SK-N-SH (cell line): ENCODE measurements at regions not wholly inside any gene's neighbourhood (a gene's known extent, or its start where the extent isn't known, plus 50 kb on each side); places are given as distances from the start of the nearest gene placed in this dataset.

ENCODE experiments used
- CTCF ChIA-PET: fragments of 300-600, 350-600 bp; formaldehyde crosslinking; extraction: SDS; loops from one replicate; lab custom pipeline; 2021; lab: Yijun Ruan, JAX
- POLR2A ChIA-PET: fragments of 350-600 bp; sonication (Branson Sonifier 250); formaldehyde crosslinking; extraction: SDS; loops from one replicate; lab custom pipeline; 2020; ENCODE audit warnings: antibody characterized with exemption, inconsistent platforms; lab: Yijun Ruan, JAX
- DNase-seq: peaks from one replicate; pipeline ENCODE4 v3.0.0; 2012
- H2AFZ ChIP-seq: fragments of 200-600 bp; sonication (generic); 2 replicates; pipeline ENCODE4 v1.8.1; 2016; ENCODE audit warnings: antibody characterized with exemption, mild to moderate bottlenecking, low read depth
- H3F3A ChIP-seq: fragments of 200-600 bp; sonication (generic); replicated peaks from 2 replicates; pipeline ENCODE3; 2016; ENCODE audit warnings: antibody characterized with exemption, mild to moderate bottlenecking; ENCODE audit not compliant: insufficient read depth
- H3K27ac ChIP-seq, 2 experiments: fragments of 200-500 bp in 1 of 2; fragments of 200-600 bp in 1 of 2; sonication (Bioruptor generic) in 1 of 2; sonication (generic), shearing (Covaris generic) in 1 of 2; 2 replicates each; pipeline versions ENCODE4 v1.5.1 to v1.6.1; 2014 to 2016; ENCODE audit warnings: low read depth in 2 of 2, inconsistent platforms in 1 of 2, low read length in 1 of 2, mild to moderate bottlenecking in 1 of 2, mixed read lengths in 1 of 2
- H3K27me3 ChIP-seq: fragments of 200-600 bp; sonication (generic), shearing (Covaris generic); 2 replicates; pipeline ENCODE4 v1.6.1; 2016; ENCODE audit warnings: mixed run types; ENCODE audit not compliant: insufficient read depth
- H3K36me3 ChIP-seq, 2 experiments: fragments of 200-500 bp in 1 of 2; fragments of 200-600 bp in 1 of 2; sonication (Bioruptor generic) in 1 of 2; sonication (generic) in 1 of 2; replicated peaks in 1 of 2; 2 replicates each; pipeline versions ENCODE3 to v1.5.1; 2014 to 2016; ENCODE audit warnings: low read length in 1 of 2, mild to moderate bottlenecking in 1 of 2; ENCODE audit not compliant: insufficient read depth in 2 of 2, control insufficient read depth in 1 of 2
- H3K4me1 ChIP-seq, 2 experiments: fragments of 200-500 bp in 1 of 2; fragments of 200-600 bp in 1 of 2; sonication (Bioruptor generic) in 1 of 2; sonication (generic), shearing (Covaris generic) in 1 of 2; 2 replicates each; pipeline versions ENCODE4 v1.5.1 to v1.6.1; 2014 to 2016; ENCODE audit warnings: low read depth in 1 of 2, low read length in 1 of 2, mixed run types in 1 of 2; ENCODE audit not compliant: insufficient read depth in 2 of 2, control insufficient read depth in 1 of 2
- H3K4me2 ChIP-seq: fragments of 200-600 bp; sonication (generic), shearing (Covaris generic); 2 replicates; pipeline ENCODE4 v1.6.1; 2017; ENCODE audit warnings: mixed run types
- H3K4me3 ChIP-seq, 2 experiments: fragments of 200-500 bp in 1 of 2; fragments of 200-600 bp in 1 of 2; sonication (Bioruptor generic) in 1 of 2; sonication (generic), shearing (Covaris generic) in 1 of 2; 2 replicates each; pipeline versions ENCODE4 v1.5.1 to v1.8.1; 2014 to 2016; ENCODE audit warnings: low read depth in 2 of 2, inconsistent platforms in 1 of 2, low read length in 1 of 2, mild to moderate bottlenecking in 1 of 2, mixed read lengths in 1 of 2, moderate library complexity in 1 of 2
- H3K79me2 ChIP-seq: fragments of 200-600 bp; sonication (generic); 2 replicates; pipeline ENCODE4 v1.8.1; 2017; ENCODE audit warnings: mild to moderate bottlenecking; ENCODE audit not compliant: insufficient read depth
- H3K9ac ChIP-seq: fragments of 200-600 bp; sonication (generic); 2 replicates; pipeline ENCODE4 v1.6.1; 2017; ENCODE audit warnings: mixed run types
- H3K9me2 ChIP-seq: fragments of 200-600 bp; sonication (generic); 2 replicates; pipeline ENCODE4 v1.6.1; 2017; ENCODE audit warnings: mixed run types
- H3K9me3 ChIP-seq: fragments of 200-600 bp; sonication (generic); 2 replicates; pipeline ENCODE4 v1.6.1; 2017; ENCODE audit warnings: mixed run types, mild to moderate bottlenecking, moderate library complexity
- H4K20me1 ChIP-seq: fragments of 200-600 bp; sonication (generic); 2 replicates; pipeline ENCODE4 v1.6.1; 2017; ENCODE audit warnings: mild to moderate bottlenecking, mixed run types; ENCODE audit not compliant: insufficient read depth
- CHD2 ChIP-seq: fragments of 150-350 bp; IDR thresholded peaks from 2 replicates; pipeline ENCODE4 v1.6.1; 2018; ENCODE audit warnings: low read length; ENCODE audit not compliant: partially characterized antibody
- CTCF ChIP-seq: fragments of 200-600 bp; sonication (generic); IDR thresholded peaks from 2 replicates; pipeline ENCODE4 v1.6.1; 2017; ENCODE audit warnings: antibody characterized with exemption, mild to moderate bottlenecking, moderate library complexity
- EZH2phosphoT487 ChIP-seq: fragments of 200-600 bp; sonication (generic); IDR thresholded peaks from 2 replicates; pipeline ENCODE4 v1.6.1; 2017; ENCODE audit warnings: low read depth, mixed run types, mild to moderate bottlenecking, antibody characterized with exemption, moderate library complexity, borderline replicate concordance
- FOXJ3 ChIP-seq: sonication (generic); formaldehyde crosslinking; IDR thresholded peaks from 2 replicates; pipeline ENCODE4 v1.5.1; 2020; ENCODE audit warnings: mild to moderate bottlenecking, missing genetic modification reagents
- FOXM1 ChIP-seq: IDR thresholded peaks from 2 replicates; pipeline ENCODE4 v1.4.0; 2012; ENCODE audit warnings: low read depth, mild to moderate bottlenecking
- GABPA ChIP-seq: IDR thresholded peaks from 2 replicates; pipeline ENCODE4 v1.4.0; 2012; ENCODE audit warnings: low read depth, mild to moderate bottlenecking
- GATA2 ChIP-seq: sonication (generic); formaldehyde crosslinking; IDR thresholded peaks from 2 replicates; pipeline ENCODE4 v1.5.0; 2020; ENCODE audit warnings: mild to moderate bottlenecking, missing genetic modification reagents
- IRF3 ChIP-seq: fragments of 150-350 bp; IDR thresholded peaks from 2 replicates; pipeline ENCODE4 v1.6.1; 2016; ENCODE audit warnings: mild to moderate bottlenecking, low read depth, low read length
- MEF2A ChIP-seq: IDR thresholded peaks from 2 replicates; pipeline ENCODE4 v1.4.0; 2012; ENCODE audit warnings: low read depth, borderline replicate concordance
- NFIC ChIP-seq: IDR thresholded peaks from 2 replicates; pipeline ENCODE4 v1.4.0; 2012; ENCODE audit warnings: borderline replicate concordance
- NRF1 ChIP-seq: IDR thresholded peaks from 2 replicates; pipeline ENCODE4 v1.6.1; 2012; ENCODE audit warnings: low read depth, mild to moderate bottlenecking, low read length
- PBX3 ChIP-seq: IDR thresholded peaks from 2 replicates; pipeline ENCODE4; 2012
- REST ChIP-seq: IDR thresholded peaks from 2 replicates; pipeline ENCODE4 v1.6.1; 2012; ENCODE audit warnings: mild to moderate bottlenecking, low read depth, low read length, moderate library complexity
- RXRA ChIP-seq: IDR thresholded peaks from 2 replicates; pipeline ENCODE4 v1.4.0; 2012; ENCODE audit warnings: low read depth, mild to moderate bottlenecking, borderline replicate concordance
- SIN3A ChIP-seq: IDR thresholded peaks from 2 replicates; pipeline ENCODE4 v1.6.1; 2012; ENCODE audit warnings: low read depth, mild to moderate bottlenecking, low read length, moderate library complexity, borderline replicate concordance
- SMC3 ChIP-seq: IDR thresholded peaks from 2 replicates; pipeline ENCODE4 v1.6.1; 2012; ENCODE audit warnings: low read depth, low read length, improper control_type of control experiment
- TCF12 ChIP-seq: IDR thresholded peaks from 2 replicates; pipeline ENCODE4 v1.4.0; 2012
- TEAD4 ChIP-seq: IDR thresholded peaks from 2 replicates; pipeline ENCODE4 v1.4.0; 2012; ENCODE audit warnings: mild to moderate bottlenecking, borderline replicate concordance; ENCODE audit not compliant: insufficient read depth
- YY1 ChIP-seq: IDR thresholded peaks from 2 replicates; pipeline ENCODE4 v1.4.0; 2012; ENCODE audit warnings: low read depth, mild to moderate bottlenecking
- ZBTB33 ChIP-seq: IDR thresholded peaks from 2 replicates; pipeline ENCODE4 v1.4.0; 2012; ENCODE audit warnings: low read depth, borderline replicate concordance
- WGBS: methylation state at CpG from one replicate; pipeline ENCODE4 v1.1.6; 2017; ENCODE audit warnings: low lambda C conversion rate; 5-methylcytosine and 5-hydroxymethylcytosine counted together

GRCh38 chr4:25567253-25567652, 88.4 kb upstream of the SLC34A2 start (continued):
- no peak for TF ChIP-seq REST
- no peak for TF ChIP-seq CTCF
- TF ChIP-seq SMC3: no peak
- TF ChIP-seq GABPA: no peak
- TF ChIP-seq FOXJ3 (CRISPR knock-in tag): no peak
- no peak for TF ChIP-seq NRF1

- 31% methylated on average over 6 of the region's 6 CpGs for WGBS
- CTCF ChIA-PET: interaction anchor here (1.7 kb wide), 1 partner anchor 128 kb away, joined by 4 read pairs; no protein-coding TSS in a partner anchor
- no peaks in the 10 kb centered on the region for H3K36me3 ChIP-seq
- H3F3A ChIP-seq: no peaks in the 10 kb centered on the region
- no peaks in the 10 kb centered on the region for H3K4me1 ChIP-seq
- no peak overlapping the region for H3K9ac ChIP-seq
- no peaks in the 10 kb centered on the region for H3K9me2 ChIP-seq
- POLR2A ChIA-PET: no interaction called here
- no peak overlapping the region for H2AFZ ChIP-seq
- no peak overlapping the region for H3K27ac ChIP-seq
- peaks cover 20% of the 10 kb centered on the region; the same call in 1 of the 2 replicates for H3K27me3 ChIP-seq
- H3K9me3 ChIP-seq: no peaks in the 10 kb centered on the region
- H3K4me2 ChIP-seq: no peak overlapping the region
- no peak overlapping the region for H3K4me3 ChIP-seq
- no peaks in the 10 kb centered on the region for H4K20me1 ChIP-seq
- no peak for DNase-seq
- no peaks in the 10 kb centered on the region for H3K79me2 ChIP-seq
- TF ChIP-seq IRF3 (no peak), EZH2phosphoT487 (no peak), NFIC (no peak), CHD2 (no peak), YY1 (no peak), GATA2 (CRISPR knock-in tag) (no peak), TEAD4 (no peak), SIN3A (no peak), FOXM1 (no peak), SMC3 (no peak), PBX3 (no peak), TCF12 (no peak), MEF2A (no peak), ZBTB33 (no peak), RXRA (no peak)
Measured at GRCh38 chr4:25569716-25570115, 85.9 kb upstream of the SLC34A2 start.
